Fibroblast of lung (primary cell): ENCODE measurements at regions not wholly inside any gene's neighbourhood (a gene's known extent, or its start where the extent isn't known, plus 50 kb on each side); places are given as distances from the start of the nearest gene placed in this dataset.

Experiments
- EZH2 ChIP-seq: IDR thresholded peaks from 2 replicates; pipeline ENCODE4 v1.5.1; 2012; ENCODE audit warnings: low read length, control low read depth, mild to moderate bottlenecking; ENCODE audit errors: missing control alignments
- TF ChIP-seq, protein P1 (sequence below), 2 donors: IDR thresholded peaks in 1 of 2; conservative IDR thresholded peaks in 1 of 2; 1 replicate in 1 of 2; 2 replicates in 1 of 2; pipeline ENCODE4 v1.5.1; 2011 to 2012; ENCODE audit warnings: low read length in 2 of 2, control low read depth in 1 of 2, inconsistent platforms in 1 of 2, low read depth in 1 of 2, mild to moderate bottlenecking in 1 of 2

DNA sequence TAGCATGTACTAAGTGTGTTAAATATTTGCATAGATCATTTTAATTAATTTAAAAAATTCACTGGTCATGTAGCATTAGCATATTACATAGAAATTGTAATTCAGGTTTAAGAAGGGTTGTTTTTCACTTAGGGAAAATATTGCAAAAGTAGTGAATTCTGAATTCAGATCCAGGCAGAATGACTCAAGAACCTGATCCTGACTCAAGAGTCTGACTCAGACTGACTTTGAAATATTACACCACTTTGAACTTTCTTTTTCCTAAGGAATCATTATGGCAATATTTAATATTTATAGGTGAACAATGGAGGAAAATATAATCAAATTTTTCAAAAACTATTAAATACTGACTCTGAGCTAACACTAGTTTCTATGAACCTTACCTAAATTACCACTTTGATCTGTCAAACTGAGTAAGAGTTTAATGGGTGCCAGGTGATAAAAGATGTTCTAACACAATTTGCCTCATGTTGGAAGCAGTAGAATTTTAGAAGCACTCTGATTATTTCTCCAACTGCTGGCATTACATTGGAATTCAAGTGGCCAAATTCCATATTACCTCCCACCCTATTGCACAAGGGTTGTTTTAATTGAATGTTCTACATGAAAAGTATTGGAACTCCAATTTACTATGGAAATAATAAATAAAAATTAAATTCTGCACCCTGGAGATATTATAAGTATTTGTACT lies 261.6 kb downstream of the SLITRK1 start:
- TF ChIP-seq, protein P1, sequence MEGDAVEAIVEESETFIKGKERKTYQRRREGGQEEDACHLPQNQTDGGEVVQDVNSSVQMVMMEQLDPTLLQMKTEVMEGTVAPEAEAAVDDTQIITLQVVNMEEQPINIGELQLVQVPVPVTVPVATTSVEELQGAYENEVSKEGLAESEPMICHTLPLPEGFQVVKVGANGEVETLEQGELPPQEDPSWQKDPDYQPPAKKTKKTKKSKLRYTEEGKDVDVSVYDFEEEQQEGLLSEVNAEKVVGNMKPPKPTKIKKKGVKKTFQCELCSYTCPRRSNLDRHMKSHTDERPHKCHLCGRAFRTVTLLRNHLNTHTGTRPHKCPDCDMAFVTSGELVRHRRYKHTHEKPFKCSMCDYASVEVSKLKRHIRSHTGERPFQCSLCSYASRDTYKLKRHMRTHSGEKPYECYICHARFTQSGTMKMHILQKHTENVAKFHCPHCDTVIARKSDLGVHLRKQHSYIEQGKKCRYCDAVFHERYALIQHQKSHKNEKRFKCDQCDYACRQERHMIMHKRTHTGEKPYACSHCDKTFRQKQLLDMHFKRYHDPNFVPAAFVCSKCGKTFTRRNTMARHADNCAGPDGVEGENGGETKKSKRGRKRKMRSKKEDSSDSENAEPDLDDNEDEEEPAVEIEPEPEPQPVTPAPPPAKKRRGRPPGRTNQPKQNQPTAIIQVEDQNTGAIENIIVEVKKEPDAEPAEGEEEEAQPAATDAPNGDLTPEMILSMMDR (conservative IDR thresholded peaks at IDR 0.05 in 1 of 2, IDR thresholded peaks at IDR 0.05 in 1 of 2; ENCODE audit: low read depth in 1 of 2, low read length in 2 of 2): no peak
- TF ChIP-seq EZH2: no peak
